Upper lobe of left lung (tissue), 6 donors: ENCODE measurements at regions not wholly inside any gene's neighbourhood (a gene's known extent, or its start where the extent isn't known, plus 50 kb on each side); places are given as distances from the start of the nearest gene placed in this dataset.
A peak's percentile ranks its signal among the peaks of the same experiment; 100 is the strongest.

Source experiments
- ATAC-seq, 2 donors: fragments of 200-7000 bp; cut with Tn5 transposase; one replicate each; pipeline ENCODE4 v1.9.1; 2022; ENCODE audit warnings: mild to moderate bottlenecking in 2 of 2, moderate library complexity in 2 of 2; ENCODE audit not compliant: low FRiP score in 2 of 2
- DNase-seq, 2 donors: peaks; one replicate each; pipeline ENCODE4 v3.0.0-alpha.2; 2019 to 2020
- H3K27ac ChIP-seq, 4 donors: fragments of 200-600 bp; sonication (generic); one replicate each; pipeline ENCODE4 v1.5.1; 2016 to 2019
- H3K27me3 ChIP-seq, 4 donors: fragments of 200-600 bp; sonication (generic); one replicate each; pipeline ENCODE4 v1.5.1; 2017 to 2019
- H3K36me3 ChIP-seq, 4 donors: fragments of 200-600 bp; sonication (generic); one replicate each; pipeline ENCODE4 v1.5.1; 2016 to 2019
- H3K4me1 ChIP-seq, 4 donors: fragments of 200-600 bp; sonication (generic); one replicate each; pipeline ENCODE4 v1.5.1; 2018 to 2019
- H3K4me3 ChIP-seq, 4 donors: fragments of 200-600 bp; sonication (generic); one replicate each; pipeline ENCODE4 v1.5.1; 2017 to 2019; ENCODE audit warnings: mild to moderate bottlenecking in 2 of 4, moderate library complexity in 1 of 4
- H3K9me3 ChIP-seq, 4 donors: fragments of 200-600 bp; sonication (generic); one replicate each; pipeline ENCODE4 v1.5.1; 2018 to 2019
- CTCF ChIP-seq, 6 experiments: fragments of 450-650 bp in 4 of 6; fragments of 200-600 bp in 2 of 6; sonication (generic) in 2 of 6; IDR thresholded peaks; one replicate each; pipeline ENCODE4 v1.5.1; 2016 to 2019; ENCODE audit warnings: antibody characterized with exemption in 6 of 6
- EP300 ChIP-seq, 4 donors: sonication (generic); formaldehyde crosslinking; IDR thresholded peaks; one replicate each; pipeline ENCODE4 v1.5.1; 2017; ENCODE audit warnings: antibody characterized with exemption in 4 of 4, control low read depth in 2 of 4
- POLR2A ChIP-seq, 4 donors: fragments of 450-650 bp; IDR thresholded peaks; one replicate each; pipeline ENCODE4 v1.5.1; 2016 to 2017; ENCODE audit warnings: antibody characterized with exemption in 4 of 4, mild to moderate bottlenecking in 2 of 4
- POLR2AphosphoS5 ChIP-seq, 2 donors: sonication (generic); formaldehyde crosslinking; IDR thresholded peaks; one replicate each; pipeline ENCODE4 v1.5.1; 2017; ENCODE audit warnings: antibody characterized with exemption in 2 of 2
- WGBS, 2 donors: methylation state at CpG; one replicate each; pipeline ENCODE4 v1.1.5; 2017 to 2018; 5-methylcytosine and 5-hydroxymethylcytosine counted together
- donor health status: DM: no; HTN: no; CAD: no; lungs with moderate emphysema.
- donor health status: DM: no; HTN: yes; CAD: no; lungs with severe emphysema.

DNA sequence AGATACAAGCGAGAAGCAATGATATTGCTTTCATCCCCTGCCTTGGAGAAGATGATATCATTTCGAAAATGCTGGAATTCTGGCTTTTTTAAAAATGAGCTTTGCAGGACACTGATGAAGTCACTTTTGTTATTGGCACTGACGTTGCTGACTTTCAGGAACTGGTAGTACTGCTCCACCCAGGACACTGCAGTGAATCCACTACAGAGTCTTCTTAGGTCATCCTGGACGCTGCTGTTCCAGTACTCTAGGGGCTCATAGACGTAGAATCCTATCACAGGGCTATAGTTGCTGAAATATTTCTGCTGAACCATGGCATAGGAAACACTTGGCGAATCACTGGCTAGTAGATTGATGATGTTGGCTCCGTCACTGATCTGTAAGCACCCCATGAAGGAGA, 97.2 kb downstream of the OPN5 start:
- ATAC-seq, result peak in 1 of 2 donors; percentile 81
- 90% methylated on average over 7 of the region's 7 CpGs for WGBS, 2 donors

More for the DNA sequence above, 97.2 kb downstream of the OPN5 start:
- Histone ChIP-seq H3K4me1 (no peaks in the 10 kb centered on the region), H3K9me3 (no peaks in the 10 kb centered on the region), H3K36me3 (no peaks in the 10 kb centered on the region), H3K27me3 (no peaks in the 10 kb centered on the region), H3K4me3 (no peak overlapping the region), H3K27ac (no peak overlapping the region)
- TF ChIP-seq POLR2A (IDR thresholded peaks at IDR 0.05) (no peak), EP300 (IDR thresholded peaks at IDR 0.05) (no peak), CTCF (IDR thresholded peaks at IDR 0.05) (no peak), POLR2AphosphoS5 (IDR thresholded peaks at IDR 0.05) (no peak)
- no peak for DNase-seq
